WTC11 (cell line): ENCODE measurements at regions not wholly inside any gene's neighbourhood (a gene's known extent, or its start where the extent isn't known, plus 50 kb on each side); places are given as distances from the start of the nearest gene placed in this dataset.

ENCODE experiments used
- NFYB ChIP-seq: sonication (generic); formaldehyde crosslinking; conservative IDR thresholded peaks from 2 replicates; pipeline ENCODE4 v1.8.0; 2022; ENCODE audit warnings: low read depth, missing genetic modification reagents
- NR3C1 ChIP-seq: sonication (generic); formaldehyde crosslinking; conservative IDR thresholded peaks from 2 replicates; pipeline ENCODE4 v1.8.1; 2023; ENCODE audit warnings: low read depth, mild to moderate bottlenecking, missing genetic modification reagents
- SP1 ChIP-seq: sonication (generic); formaldehyde crosslinking; conservative IDR thresholded peaks from 2 replicates; pipeline ENCODE4 v1.8.1; 2022; ENCODE audit warnings: missing genetic modification reagents
- USF2 ChIP-seq: sonication (generic); formaldehyde crosslinking; IDR thresholded peaks from 2 replicates; pipeline ENCODE4 v1.8.1; 2023; ENCODE audit warnings: mild to moderate bottlenecking, missing genetic modification reagents, moderate library complexity
- TF ChIP-seq, protein P1 (sequence below): fragments of 200-600 bp; IDR thresholded peaks from 2 replicates; pipeline ENCODE4 v1.8.0; 2022; ENCODE audit warnings: antibody characterized with exemption
- TF ChIP-seq, protein P2 (sequence below): sonication (generic); formaldehyde crosslinking; IDR thresholded peaks from 2 replicates; pipeline ENCODE4 v1.8.0; 2022; ENCODE audit warnings: mild to moderate bottlenecking, missing genetic modification reagents

DNA sequence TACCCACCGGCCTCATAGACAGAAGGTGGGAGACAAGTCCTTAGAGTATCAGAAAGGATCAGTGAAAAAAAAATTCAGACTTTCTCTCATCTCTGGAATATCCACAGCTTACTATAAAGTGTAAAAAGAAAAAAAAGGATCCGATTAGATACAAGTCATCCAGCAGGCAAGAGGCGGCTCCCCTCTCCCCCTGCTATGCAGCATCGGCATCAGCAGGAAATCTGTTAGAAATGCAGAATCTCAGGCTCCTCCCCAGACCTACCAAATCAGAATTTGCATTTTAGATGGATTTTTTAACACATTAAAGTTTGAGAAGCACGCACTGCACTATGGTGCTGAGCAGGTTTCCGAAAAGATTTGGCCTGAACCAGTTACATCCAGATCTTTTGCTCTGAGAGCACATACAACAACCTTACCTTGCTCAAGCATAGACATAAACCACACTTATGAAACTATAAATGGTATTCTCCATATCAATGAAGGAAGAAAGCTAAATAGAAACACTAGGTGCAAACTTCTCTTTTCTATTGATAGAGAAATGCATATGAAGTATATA is 117.0 kb upstream of the POU3F2 start:
- TF ChIP-seq USF2 (CRISPR knock-in tag) (no peak), NFYB (CRISPR knock-in tag) (no peak), NR3C1 (CRISPR knock-in tag) (no peak), SP1 (CRISPR knock-in tag) (no peak)
- TF ChIP-seq, protein P1, sequence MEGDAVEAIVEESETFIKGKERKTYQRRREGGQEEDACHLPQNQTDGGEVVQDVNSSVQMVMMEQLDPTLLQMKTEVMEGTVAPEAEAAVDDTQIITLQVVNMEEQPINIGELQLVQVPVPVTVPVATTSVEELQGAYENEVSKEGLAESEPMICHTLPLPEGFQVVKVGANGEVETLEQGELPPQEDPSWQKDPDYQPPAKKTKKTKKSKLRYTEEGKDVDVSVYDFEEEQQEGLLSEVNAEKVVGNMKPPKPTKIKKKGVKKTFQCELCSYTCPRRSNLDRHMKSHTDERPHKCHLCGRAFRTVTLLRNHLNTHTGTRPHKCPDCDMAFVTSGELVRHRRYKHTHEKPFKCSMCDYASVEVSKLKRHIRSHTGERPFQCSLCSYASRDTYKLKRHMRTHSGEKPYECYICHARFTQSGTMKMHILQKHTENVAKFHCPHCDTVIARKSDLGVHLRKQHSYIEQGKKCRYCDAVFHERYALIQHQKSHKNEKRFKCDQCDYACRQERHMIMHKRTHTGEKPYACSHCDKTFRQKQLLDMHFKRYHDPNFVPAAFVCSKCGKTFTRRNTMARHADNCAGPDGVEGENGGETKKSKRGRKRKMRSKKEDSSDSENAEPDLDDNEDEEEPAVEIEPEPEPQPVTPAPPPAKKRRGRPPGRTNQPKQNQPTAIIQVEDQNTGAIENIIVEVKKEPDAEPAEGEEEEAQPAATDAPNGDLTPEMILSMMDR = no peak
- TF ChIP-seq, protein P2, sequence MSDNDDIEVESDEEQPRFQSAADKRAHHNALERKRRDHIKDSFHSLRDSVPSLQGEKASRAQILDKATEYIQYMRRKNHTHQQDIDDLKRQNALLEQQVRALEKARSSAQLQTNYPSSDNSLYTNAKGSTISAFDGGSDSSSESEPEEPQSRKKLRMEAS (CRISPR knock-in tag) = no peak
